Lower lobe of right lung (tissue), 2 donors: ENCODE measurements at regions not wholly inside any gene's neighbourhood (a gene's known extent, or its start where the extent isn't known, plus 50 kb on each side); places are given as distances from the start of the nearest gene placed in this dataset.

Experiments used
- ATAC-seq, 2 donors: fragments of 200-7000 bp; cut with Tn5 transposase; one replicate each; pipeline ENCODE4 v1.9.1; 2020 to 2022; ENCODE audit warnings: mild to moderate bottlenecking in 2 of 2, moderate library complexity in 2 of 2
- DNase-seq: peaks from one replicate; pipeline ENCODE4 v3.0.0-alpha.2; 2020
- H3K27ac ChIP-seq: fragments of 200-600 bp; one replicate; pipeline ENCODE4 v1.8.0; 2022
- H3K27me3 ChIP-seq: fragments of 200-600 bp; one replicate; pipeline ENCODE4 v1.8.0; 2022; ENCODE audit warnings: low read depth
- H3K36me3 ChIP-seq: fragments of 200-600 bp; one replicate; pipeline ENCODE4 v1.8.0; 2022; ENCODE audit warnings: mild to moderate bottlenecking
- H3K4me1 ChIP-seq: fragments of 200-600 bp; one replicate; pipeline ENCODE4 v1.8.0; 2022
- H3K4me3 ChIP-seq: fragments of 200-600 bp; one replicate; pipeline ENCODE4 v1.8.0; 2022; ENCODE audit warnings: mild to moderate bottlenecking
- H3K9me3 ChIP-seq: fragments of 200-600 bp; one replicate; pipeline ENCODE4 v1.8.0; 2022
- CTCF ChIP-seq: fragments of 200-600 bp; IDR thresholded peaks from one replicate; pipeline ENCODE4 v1.8.0; 2022; ENCODE audit warnings: antibody characterized with exemption, mild to moderate bottlenecking
- intact Hi-C: fragments of 100-400 bp; cut with DNase I; formaldehyde crosslinking; loops from one replicate; pipeline ENCODE4 v1.11.0; 2022
- donor health status: DM: no; HTN: yes; CAD: no; lungs with severe emphysema.

- H3K4me1 ChIP-seq, result no peaks in the 10 kb centered on the region
- no peaks in the 10 kb centered on the region for H3K9me3 ChIP-seq
- TF ChIP-seq CTCF, result no peak
- H3K36me3 ChIP-seq, result no peaks in the 10 kb centered on the region
- no peak overlapping the region for H3K4me3 ChIP-seq
- H3K27me3 ChIP-seq, result no peaks in the 10 kb centered on the region
- no peak for DNase-seq
- no peak overlapping the region for H3K27ac ChIP-seq
- intact Hi-C loops, result no loop called here
- ATAC-seq, result no peak
These were observed 261.5 kb upstream of the TARS1 start for GRCh38 chr5:33179301-33179700.

DNA sequence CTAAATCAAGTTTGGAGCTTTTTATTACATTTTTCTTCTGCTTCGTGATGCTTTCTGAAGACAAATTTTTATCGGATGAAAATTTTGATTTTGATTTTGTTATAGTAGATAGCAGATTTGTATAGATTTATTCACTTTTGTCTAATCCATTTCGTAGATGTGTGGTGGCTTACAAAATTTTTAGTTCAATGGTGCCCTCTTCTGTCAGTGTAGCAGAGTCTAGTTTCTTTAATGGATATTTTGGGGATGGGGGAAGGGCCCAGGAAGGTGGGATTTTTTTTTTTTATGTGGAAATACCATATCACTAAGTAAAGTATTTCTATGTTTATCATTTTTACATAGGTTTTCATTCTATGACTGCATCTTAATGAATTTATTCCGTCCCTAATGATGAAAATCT lies 259.9 kb upstream of the TARS1 start:
- peak; percentile 27 for TF ChIP-seq CTCF
- Histone ChIP-seq H3K9me3 (no peaks in the 10 kb centered on the region), H3K4me1 (no peaks in the 10 kb centered on the region), H3K4me3 (no peak overlapping the region), H3K27me3 (no peaks in the 10 kb centered on the region), H3K36me3 (no peaks in the 10 kb centered on the region), H3K27ac (no peak overlapping the region)
- DNase-seq (no peak), ATAC-seq (no peak)
- intact Hi-C loops, result no loop called here

- no peaks in the 10 kb centered on the region for H3K4me1 ChIP-seq
- DNase-seq (no peak), ATAC-seq (no peak)
- TF ChIP-seq CTCF, result no peak
- H3K36me3 ChIP-seq, result no peaks in the 10 kb centered on the region
- no peak overlapping the region for H3K27ac ChIP-seq
- intact Hi-C loops, result no loop called here
- H3K4me3 ChIP-seq, result no peak overlapping the region
- peaks cover 2% of the 10 kb centered on the region for H3K9me3 ChIP-seq
- H3K27me3 ChIP-seq, result no peaks in the 10 kb centered on the region
These were observed 257.8 kb upstream of the TARS1 start for GRCh38 chr5:33182986-33183385.

DNA sequence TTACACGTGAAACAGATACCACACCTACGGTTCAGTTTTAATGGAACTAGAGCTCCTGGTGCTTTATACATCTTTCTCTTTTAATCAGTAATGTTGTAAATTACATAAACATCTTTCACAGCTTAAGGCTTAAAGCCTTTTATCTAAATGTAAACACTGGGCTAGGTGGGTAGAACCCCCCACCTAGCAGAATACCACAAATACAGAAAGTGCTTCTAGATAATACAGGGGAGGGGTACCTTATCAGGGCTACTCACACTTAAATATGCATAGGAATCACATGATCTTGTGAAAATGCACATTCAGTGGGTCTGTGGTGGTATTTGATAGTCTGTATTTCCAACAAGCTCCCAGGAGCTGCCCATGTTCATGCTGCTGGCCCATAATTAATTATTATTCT lies 256.4 kb upstream of the TARS1 start:
- ATAC-seq (no peak), DNase-seq (no peak)
- Histone ChIP-seq H3K9me3 (peaks cover 9% of the 10 kb centered on the region), H3K4me1 (no peaks in the 10 kb centered on the region), H3K27me3 (no peaks in the 10 kb centered on the region), H3K27ac (no peak overlapping the region), H3K4me3 (no peak overlapping the region), H3K36me3 (no peaks in the 10 kb centered on the region)
- intact Hi-C loops, result no loop called here
- no peak for TF ChIP-seq CTCF

DNA sequence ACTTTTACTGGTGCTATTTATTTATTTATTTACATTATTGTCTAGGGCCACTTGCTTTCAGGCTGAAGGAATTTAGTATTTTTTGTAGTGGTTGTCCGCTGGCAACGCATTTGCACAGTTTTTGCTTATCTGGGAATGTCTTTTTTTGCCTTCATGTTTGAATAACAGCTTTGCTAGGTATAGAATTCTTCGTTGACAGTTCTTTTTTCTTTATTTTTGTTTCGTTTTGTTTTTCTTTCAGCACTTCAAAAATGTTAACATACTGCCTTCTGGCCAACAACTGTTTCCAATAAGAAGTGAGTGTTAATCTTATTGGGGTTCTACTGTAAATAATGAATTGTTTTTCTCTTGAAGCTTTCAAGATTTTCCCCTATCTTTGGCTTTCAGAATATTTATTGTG lies 252.7 kb upstream of the TARS1 start:
- TF ChIP-seq CTCF, result no peak
- Histone ChIP-seq H3K9me3 (peaks cover 9% of the 10 kb centered on the region), H3K36me3 (no peaks in the 10 kb centered on the region), H3K4me3 (no peak overlapping the region), H3K4me1 (no peaks in the 10 kb centered on the region), H3K27me3 (no peaks in the 10 kb centered on the region), H3K27ac (no peak overlapping the region)
- no peak for DNase-seq
- no peak for ATAC-seq
- intact Hi-C loops, result no loop called here

DNA sequence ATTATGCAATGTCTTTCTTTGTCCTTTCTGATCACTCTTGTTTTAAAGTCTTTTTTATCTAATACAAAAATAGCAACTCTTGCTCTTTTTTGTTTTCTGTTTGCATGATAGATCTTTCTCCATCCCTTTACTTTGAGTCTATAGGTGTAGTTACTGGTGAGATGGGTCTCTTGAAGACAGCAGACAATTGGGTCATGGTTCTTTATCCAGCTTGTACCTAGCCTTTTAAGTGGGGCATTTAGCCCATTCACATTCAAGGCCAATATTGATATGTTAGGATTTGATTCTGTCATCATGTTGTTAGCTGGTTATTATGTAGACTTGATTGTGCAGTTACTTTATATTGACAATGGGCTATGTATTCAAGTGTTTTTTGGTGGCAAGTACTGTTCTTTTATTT lies 245.9 kb upstream of the TARS1 start:
- no peak overlapping the region for H3K27ac ChIP-seq
- TF ChIP-seq CTCF, result no peak
- no peak for DNase-seq
- ATAC-seq, result no peak
- no peak overlapping the region for H3K4me3 ChIP-seq
- no peaks in the 10 kb centered on the region for H3K36me3 ChIP-seq
- intact Hi-C loops, result no loop called here
- no peaks in the 10 kb centered on the region for H3K27me3 ChIP-seq
- no peaks in the 10 kb centered on the region for H3K9me3 ChIP-seq
- H3K4me1 ChIP-seq, result no peaks in the 10 kb centered on the region
